ENCODE measurements at regions not wholly inside any gene's neighbourhood (a gene's known extent, or its start where the extent isn't known, plus 50 kb on each side); places are given as distances from the start of the nearest gene placed in this dataset.

GRCh38 chr2:17416884-17417391 is 101.3 kb downstream of the RAD51AP2 start:
- TF ChIP-seq CTCF (IDR thresholded peaks at IDR 0.05; ENCODE audit: unreplicated experiment in 3 of 3), result no peak
- H3K4me3 Mint-ChIP-seq, result no peak overlapping the region
- H3K27ac Mint-ChIP-seq, result no peak overlapping the region
- H3K27me3 Mint-ChIP-seq (ENCODE audit: low read depth), result no peaks in the 10 kb centered on the region
- H3K36me3 Mint-ChIP-seq (ENCODE audit: low read depth), result no peaks in the 10 kb centered on the region
- no peaks in the 10 kb centered on the region for H3K4me1 Mint-ChIP-seq
- no peaks in the 10 kb centered on the region for H3K9me3 Mint-ChIP-seq

GRCh38 chr2:17413036-17413435 is 105.2 kb downstream of the RAD51AP2 start:
- H3K9me3 Mint-ChIP-seq, result peaks cover 18% of the 10 kb centered on the region
- no peaks in the 10 kb centered on the region for H3K36me3 Mint-ChIP-seq (ENCODE audit: low read depth)
- no peaks in the 10 kb centered on the region for H3K4me1 Mint-ChIP-seq
- no peak overlapping the region for H3K27ac Mint-ChIP-seq
- H3K27me3 Mint-ChIP-seq (ENCODE audit: low read depth), result no peaks in the 10 kb centered on the region
- TF ChIP-seq CTCF (IDR thresholded peaks at IDR 0.05; ENCODE audit: unreplicated experiment in 3 of 3), result no peak
- no peak overlapping the region for H3K4me3 Mint-ChIP-seq

GRCh38 chr2:17401096-17401495 is 117.1 kb downstream of the RAD51AP2 start:
- H3K4me3 Mint-ChIP-seq, result no peak overlapping the region
- H3K27ac Mint-ChIP-seq, result no peak overlapping the region
- peaks cover 38% of the 10 kb centered on the region for H3K9me3 Mint-ChIP-seq
- H3K36me3 Mint-ChIP-seq (ENCODE audit: low read depth), result peaks cover 5% of the 10 kb centered on the region
- TF ChIP-seq CTCF (IDR thresholded peaks at IDR 0.05; ENCODE audit: unreplicated experiment in 3 of 3), result no peak
- no peaks in the 10 kb centered on the region for H3K4me1 Mint-ChIP-seq
- no peaks in the 10 kb centered on the region for H3K27me3 Mint-ChIP-seq (ENCODE audit: low read depth)

GRCh38 chr2:17398770-17399169 is 119.5 kb downstream of the RAD51AP2 start:
- no peaks in the 10 kb centered on the region for H3K4me1 Mint-ChIP-seq
- peaks cover 29% of the 10 kb centered on the region for H3K9me3 Mint-ChIP-seq
- no peak for TF ChIP-seq CTCF (IDR thresholded peaks at IDR 0.05; ENCODE audit: unreplicated experiment in 3 of 3)
- no peak overlapping the region for H3K4me3 Mint-ChIP-seq
- no peaks in the 10 kb centered on the region for H3K27me3 Mint-ChIP-seq (ENCODE audit: low read depth)
- H3K27ac Mint-ChIP-seq, result no peak overlapping the region
- H3K36me3 Mint-ChIP-seq (ENCODE audit: low read depth), result peaks cover 5% of the 10 kb centered on the region

- H3K36me3 Mint-ChIP-seq (ENCODE audit: low read depth), result no peaks in the 10 kb centered on the region
- no peaks in the 10 kb centered on the region for H3K4me1 Mint-ChIP-seq
- no peak overlapping the region for H3K27ac Mint-ChIP-seq
- H3K9me3 Mint-ChIP-seq, result no peaks in the 10 kb centered on the region
- H3K27me3 Mint-ChIP-seq (ENCODE audit: low read depth), result no peaks in the 10 kb centered on the region
- H3K4me3 Mint-ChIP-seq, result no peak overlapping the region
- no peak for TF ChIP-seq CTCF (IDR thresholded peaks at IDR 0.05; ENCODE audit: unreplicated experiment in 3 of 3)
These were observed 129.4 kb downstream of the RAD51AP2 start for GRCh38 chr2:17388798-17389197.

- Mint-ChIP-seq H3K36me3 (ENCODE audit: low read depth) (no peaks in the 10 kb centered on the region), H3K4me1 (no peaks in the 10 kb centered on the region)
These were observed 130.6 kb downstream of the RAD51AP2 start for GRCh38 chr2:17387591-17387990.

More at GRCh38 chr2:17387591-17387990, 130.6 kb downstream of the RAD51AP2 start:
- H3K9me3 Mint-ChIP-seq, result no peaks in the 10 kb centered on the region
- no peaks in the 10 kb centered on the region for H3K27me3 Mint-ChIP-seq (ENCODE audit: low read depth)
- H3K4me3 Mint-ChIP-seq, result no peak overlapping the region
- TF ChIP-seq CTCF (IDR thresholded peaks at IDR 0.05; ENCODE audit: unreplicated experiment in 3 of 3), result no peak
- no peak overlapping the region for H3K27ac Mint-ChIP-seq
